GM10248 (cell line): ENCODE measurements at regions not wholly inside any gene's neighbourhood (a gene's known extent, or its start where the extent isn't known, plus 50 kb on each side); places are given as distances from the start of the nearest gene placed in this dataset.
"Not testable (repeated sequence)": the region's sequence is repeated elsewhere in the genome, so short reads cannot be mapped to it uniquely, and the experiment has no call there.

Source experiments
- CTCF ChIA-PET: fragments of 300-600 bp; sonication (Branson Sonifier 250); formaldehyde crosslinking; extraction: SDS; loops from one replicate; lab custom pipeline; 2021; ENCODE audit warnings: antibody characterized with exemption; lab: Yijun Ruan, JAX
- POLR2A ChIA-PET: fragments of 350-650 bp; sonication (Branson Sonifier 250); formaldehyde crosslinking; extraction: SDS; loops from one replicate; lab custom pipeline; 2020; ENCODE audit warnings: antibody characterized with exemption; lab: Yijun Ruan, JAX
- DNase-seq: peaks from one replicate; pipeline ENCODE4 v3.0.0; 2012; ENCODE audit errors: extremely low spot score
- CTCF ChIP-seq: IDR thresholded peaks from 2 replicates; pipeline ENCODE4 v1.5.1; 2012; ENCODE audit warnings: mild to moderate bottlenecking, low read depth; ENCODE audit errors: extremely low read depth, missing control alignments, control extremely low read depth

- TF ChIP-seq CTCF, result no peak
- no peak for DNase-seq
- ChIA-PET POLR2A (no interaction called here), CTCF (no interaction called here)
Measured at GRCh38 chr2:167843217-167843616, 404.2 kb downstream of the STK39 start.

- CTCF ChIA-PET, result no interaction called here
- no peak for TF ChIP-seq CTCF
- POLR2A ChIA-PET, result no interaction called here
- DNase-seq, result no peak
Measured at GRCh38 chr2:167842047-167842446, 405.3 kb downstream of the STK39 start.

GRCh38 chr2:167835290-167835689 lies 412.1 kb downstream of the STK39 start:
- DNase-seq, POLR2A ChIA-PET, CTCF ChIA-PET: not testable (repeated sequence)

GRCh38 chr2:167834707-167835106 lies 412.7 kb downstream of the STK39 start:
- no peak for TF ChIP-seq CTCF
- no peak for DNase-seq
- POLR2A ChIA-PET, result no interaction called here
- CTCF ChIA-PET, result interaction anchor here (1.5 kb wide), 1 partner anchor 11 kb away, joined by 6 read pairs; no protein-coding TSS in a partner anchor

GRCh38 chr2:167833294-167833693 lies 414.1 kb downstream of the STK39 start:
- ChIA-PET CTCF (interaction anchor here (1.5 kb wide), 1 partner anchor 9 kb away, joined by 6 read pairs; no protein-coding TSS in a partner anchor), POLR2A (no interaction called here)
- no peak for TF ChIP-seq CTCF
- no peak for DNase-seq

- POLR2A ChIA-PET, result no interaction called here
- CTCF ChIA-PET, result interaction anchor here (1.5 kb wide), 1 partner anchor 9 kb away, joined by 6 read pairs; no protein-coding TSS in a partner anchor
Measured at GRCh38 chr2:167832868-167833287, 414.5 kb downstream of the STK39 start.

More at GRCh38 chr2:167832868-167833287, 414.5 kb downstream of the STK39 start:
- TF ChIP-seq CTCF, result no peak
- no peak for DNase-seq
